HG03378 (cell line): ENCODE measurements at regions not wholly inside any gene's neighbourhood (a gene's known extent, or its start where the extent isn't known, plus 50 kb on each side); places are given as distances from the start of the nearest gene placed in this dataset.

Experiments
- ATAC-seq: cut with Tn5 transposase; IDR thresholded peaks from one replicate; pipeline ENCODE4 v1.9.1; 2021; ENCODE audit warnings: mild to moderate bottlenecking, moderate library complexity; ENCODE audit not compliant: unreplicated experiment

- no peak for ATAC-seq
These were observed 54.5 kb upstream of the VGLL3 start for GRCh38 chr3:87045473-87045872.

DNA sequence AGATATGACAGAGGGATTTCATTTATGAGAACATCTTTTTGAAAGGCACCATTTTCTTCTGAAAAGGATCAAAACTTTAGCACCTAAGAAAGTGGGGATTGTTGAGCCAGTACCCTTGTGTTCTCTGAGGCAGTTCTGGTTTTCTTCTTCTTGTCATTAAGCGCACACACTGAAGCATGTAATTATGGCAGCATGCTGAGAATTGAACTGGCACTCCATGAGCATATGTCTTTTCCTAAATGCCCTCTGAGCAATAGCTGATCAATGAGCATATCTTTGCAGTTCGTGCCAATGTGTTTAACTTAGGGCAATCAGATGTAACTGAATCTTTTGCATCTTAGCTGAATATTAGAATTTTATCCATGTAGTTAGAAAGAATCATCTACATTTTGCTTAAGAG, 53.9 kb upstream of the VGLL3 start:
- ATAC-seq: no peak

- no peak for ATAC-seq
These were observed 53.5 kb upstream of the VGLL3 start for GRCh38 chr3:87044409-87044808.

DNA sequence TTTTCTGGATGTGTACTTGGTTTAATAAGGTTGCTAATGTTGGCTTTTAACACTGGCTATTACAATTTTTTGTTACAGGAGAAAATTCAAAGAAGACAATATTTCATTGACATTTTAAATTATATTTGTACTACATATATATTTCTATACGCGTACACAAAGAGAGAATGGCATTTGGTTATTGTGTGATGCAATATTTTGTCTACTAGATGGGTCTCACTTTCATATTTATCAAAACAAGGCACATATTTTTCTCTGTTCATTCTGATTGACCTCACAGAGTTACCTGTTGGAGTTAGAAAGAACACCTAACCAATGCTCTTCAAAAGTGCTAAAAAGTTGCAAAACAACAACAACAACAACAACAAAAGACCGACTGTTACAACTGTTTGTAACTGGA, 50.2 kb upstream of the VGLL3 start:
- ATAC-seq: no peak
